AG04449 (cell line): ENCODE measurements at regions not wholly inside any gene's neighbourhood (a gene's known extent, or its start where the extent isn't known, plus 50 kb on each side); places are given as distances from the start of the nearest gene placed in this dataset.

Source experiments
- CTCF ChIA-PET: fragments of 350-600 bp; formaldehyde crosslinking; extraction: SDS; loops from one replicate; lab custom pipeline; 2021; ENCODE audit warnings: antibody characterized with exemption; lab: Yijun Ruan, JAX
- POLR2A ChIA-PET: fragments of 400-600, 350-600 bp; formaldehyde crosslinking; extraction: SDS; loops from one replicate; lab custom pipeline; 2020; ENCODE audit warnings: antibody characterized with exemption, inconsistent platforms; lab: Yijun Ruan, JAX
- DNase-seq: peaks from one replicate; pipeline ENCODE4 v3.0.0-alpha.2; 2010; ENCODE audit warnings: low read depth, low spot score
- H3K4me3 ChIP-seq: 2 replicates; pipeline ENCODE4 v1.5.1; 2011; ENCODE audit warnings: low read depth, mild to moderate bottlenecking, control low read depth, low read length
- TF ChIP-seq, protein P1 (sequence below): IDR thresholded peaks from one replicate; pipeline ENCODE4 v1.5.1; 2011; ENCODE audit warnings: mild to moderate bottlenecking, moderate library complexity, low read length, control low read depth, inconsistent platforms; ENCODE audit not compliant: insufficient read depth; ENCODE audit errors: missing control alignments

DNA sequence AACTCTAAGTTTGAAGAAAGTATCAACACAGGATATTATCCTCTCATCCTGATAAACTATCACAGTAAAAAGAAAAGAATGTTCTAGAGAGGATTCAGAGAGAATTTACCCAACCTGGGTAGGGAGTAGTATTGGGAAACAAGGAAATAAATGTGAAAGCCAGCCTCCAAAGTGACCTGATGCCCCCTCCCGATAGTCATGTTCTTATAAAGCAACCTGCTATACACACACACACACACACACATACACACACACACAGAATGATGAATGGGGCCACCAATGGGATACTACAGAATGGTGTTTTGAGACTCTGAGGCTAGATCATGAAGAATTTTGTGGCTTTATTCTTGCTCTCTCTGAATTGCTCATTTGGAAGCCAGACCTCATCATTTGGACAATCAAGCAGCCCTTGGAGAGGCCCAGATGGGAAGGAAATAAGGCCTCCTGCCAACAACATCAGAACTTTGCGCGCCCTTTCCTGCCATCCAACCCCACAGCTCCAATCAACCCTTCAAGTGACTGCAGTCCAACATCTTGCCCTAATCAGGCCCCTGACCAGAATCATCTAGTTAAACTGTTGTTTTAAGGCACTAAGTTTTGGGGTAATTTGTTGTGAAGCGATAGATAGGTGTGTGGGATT is 807.9 kb upstream of the ARGLU1 start:
- TF ChIP-seq, protein P1, sequence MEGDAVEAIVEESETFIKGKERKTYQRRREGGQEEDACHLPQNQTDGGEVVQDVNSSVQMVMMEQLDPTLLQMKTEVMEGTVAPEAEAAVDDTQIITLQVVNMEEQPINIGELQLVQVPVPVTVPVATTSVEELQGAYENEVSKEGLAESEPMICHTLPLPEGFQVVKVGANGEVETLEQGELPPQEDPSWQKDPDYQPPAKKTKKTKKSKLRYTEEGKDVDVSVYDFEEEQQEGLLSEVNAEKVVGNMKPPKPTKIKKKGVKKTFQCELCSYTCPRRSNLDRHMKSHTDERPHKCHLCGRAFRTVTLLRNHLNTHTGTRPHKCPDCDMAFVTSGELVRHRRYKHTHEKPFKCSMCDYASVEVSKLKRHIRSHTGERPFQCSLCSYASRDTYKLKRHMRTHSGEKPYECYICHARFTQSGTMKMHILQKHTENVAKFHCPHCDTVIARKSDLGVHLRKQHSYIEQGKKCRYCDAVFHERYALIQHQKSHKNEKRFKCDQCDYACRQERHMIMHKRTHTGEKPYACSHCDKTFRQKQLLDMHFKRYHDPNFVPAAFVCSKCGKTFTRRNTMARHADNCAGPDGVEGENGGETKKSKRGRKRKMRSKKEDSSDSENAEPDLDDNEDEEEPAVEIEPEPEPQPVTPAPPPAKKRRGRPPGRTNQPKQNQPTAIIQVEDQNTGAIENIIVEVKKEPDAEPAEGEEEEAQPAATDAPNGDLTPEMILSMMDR: no peak
- CTCF ChIA-PET: no interaction called here
- POLR2A ChIA-PET: no interaction called here

DNA sequence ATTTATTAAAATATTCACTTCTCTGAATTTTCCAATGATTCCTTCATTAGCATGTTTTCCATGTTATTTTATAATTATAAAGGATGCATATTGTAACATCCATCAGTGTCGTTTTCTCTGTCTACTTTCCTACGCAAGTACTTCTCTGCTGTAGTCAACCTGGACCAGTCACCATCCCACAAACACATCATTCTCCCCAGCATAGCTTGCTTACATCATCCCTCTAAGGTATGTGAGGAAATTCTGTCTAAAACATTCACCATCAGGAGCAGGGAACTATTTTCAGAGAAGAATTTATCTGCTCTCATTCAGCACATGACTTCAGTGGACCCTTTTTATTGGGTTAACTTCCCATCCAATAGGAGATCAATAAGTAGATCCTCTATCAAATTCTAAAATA is 806.1 kb upstream of the ARGLU1 start:
- DNase-seq: no peak
- ChIA-PET POLR2A (no interaction called here), CTCF (no interaction called here)
- TF ChIP-seq, protein P1: no peak
- H3K4me3 ChIP-seq: no peak overlapping the region

More for the DNA sequence above, 807.9 kb upstream of the ARGLU1 start:
- H3K4me3 ChIP-seq: no peak overlapping the region
- DNase-seq: no peak

DNA sequence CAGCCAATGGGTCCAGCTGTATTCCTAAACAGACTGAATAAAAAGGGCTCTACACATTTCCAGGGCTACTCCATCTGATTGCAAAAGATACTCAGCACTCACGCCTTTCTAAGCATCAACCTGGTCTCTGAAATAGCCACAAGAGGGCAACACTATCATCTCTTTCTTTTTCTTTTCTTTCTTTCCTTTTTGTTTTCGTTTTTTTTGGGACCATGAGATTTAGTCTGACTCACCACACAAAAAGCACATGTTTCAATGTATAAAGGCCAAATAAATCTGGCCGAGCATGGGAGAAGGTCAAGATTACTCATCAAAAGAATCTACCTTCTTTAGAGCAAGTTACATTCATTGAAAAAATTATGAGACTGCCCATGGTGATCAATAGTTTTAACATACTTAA is 805.6 kb upstream of the ARGLU1 start:
- no peak overlapping the region for H3K4me3 ChIP-seq
- TF ChIP-seq, protein P1: no peak
- DNase-seq: no peak
- ChIA-PET POLR2A (no interaction called here), CTCF (no interaction called here)

DNA sequence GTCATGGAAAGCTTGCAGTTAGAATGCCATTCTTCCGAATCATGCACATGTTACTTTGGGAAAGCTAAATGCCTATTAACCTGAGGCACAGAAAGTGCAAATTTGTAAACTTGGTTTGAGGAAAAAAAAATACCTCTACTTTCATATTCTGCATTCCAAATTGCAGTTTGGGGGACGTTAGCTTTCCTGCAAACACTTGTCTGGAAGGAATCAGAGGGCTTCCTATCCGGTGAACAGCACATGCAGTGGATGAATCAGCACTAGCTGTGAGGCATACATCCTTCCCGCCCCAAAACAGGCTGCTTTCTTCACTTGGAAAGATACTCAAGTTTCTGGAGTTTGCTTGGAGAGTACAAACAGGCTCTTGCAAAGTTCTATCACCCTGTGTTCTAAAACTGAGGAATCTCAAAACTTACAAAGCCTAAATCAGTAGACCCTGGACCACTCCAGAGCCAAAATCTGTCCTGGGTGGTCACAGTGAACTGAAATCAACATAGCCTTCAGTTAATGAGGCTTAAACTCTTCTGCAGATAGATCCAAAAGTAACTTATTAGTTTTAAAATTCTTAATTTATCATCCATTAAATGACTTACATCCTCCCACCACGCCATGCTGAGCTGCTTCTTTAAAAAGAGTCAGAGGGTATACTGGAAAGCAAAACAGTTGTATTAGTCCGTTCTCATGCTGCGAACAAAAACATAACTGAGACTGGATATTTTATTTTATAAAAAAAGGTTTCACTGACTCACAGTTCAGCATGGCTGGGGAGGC is 802.3 kb upstream of the ARGLU1 start:
- CTCF ChIA-PET: no interaction called here
- POLR2A ChIA-PET: no interaction called here
- DNase-seq: no peak
- TF ChIP-seq, protein P1: no peak
- H3K4me3 ChIP-seq: no peak overlapping the region

DNA sequence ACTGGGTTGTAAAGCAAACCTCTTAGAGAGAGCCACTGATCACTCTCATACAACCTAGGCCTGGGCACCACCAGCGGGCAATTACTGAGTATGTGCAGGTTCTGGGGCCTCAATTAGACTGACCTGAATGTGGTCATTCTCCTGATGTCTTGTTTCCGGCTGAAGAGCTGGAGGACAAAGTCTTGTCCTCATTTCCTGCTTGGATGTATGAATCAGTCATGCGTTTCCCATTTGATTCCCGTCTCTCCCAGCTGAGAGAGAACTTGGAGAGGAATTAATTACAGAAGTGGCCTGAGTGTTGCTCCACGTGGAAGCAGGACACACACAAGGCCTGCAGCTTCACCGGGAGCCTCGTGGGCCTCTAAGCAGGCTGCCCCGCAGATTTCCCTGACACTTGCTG is 799.3 kb upstream of the ARGLU1 start:
- POLR2A ChIA-PET: no interaction called here
- CTCF ChIA-PET: no interaction called here
- DNase-seq: no peak
- H3K4me3 ChIP-seq: no peak overlapping the region
- TF ChIP-seq, protein P1: no peak

DNA sequence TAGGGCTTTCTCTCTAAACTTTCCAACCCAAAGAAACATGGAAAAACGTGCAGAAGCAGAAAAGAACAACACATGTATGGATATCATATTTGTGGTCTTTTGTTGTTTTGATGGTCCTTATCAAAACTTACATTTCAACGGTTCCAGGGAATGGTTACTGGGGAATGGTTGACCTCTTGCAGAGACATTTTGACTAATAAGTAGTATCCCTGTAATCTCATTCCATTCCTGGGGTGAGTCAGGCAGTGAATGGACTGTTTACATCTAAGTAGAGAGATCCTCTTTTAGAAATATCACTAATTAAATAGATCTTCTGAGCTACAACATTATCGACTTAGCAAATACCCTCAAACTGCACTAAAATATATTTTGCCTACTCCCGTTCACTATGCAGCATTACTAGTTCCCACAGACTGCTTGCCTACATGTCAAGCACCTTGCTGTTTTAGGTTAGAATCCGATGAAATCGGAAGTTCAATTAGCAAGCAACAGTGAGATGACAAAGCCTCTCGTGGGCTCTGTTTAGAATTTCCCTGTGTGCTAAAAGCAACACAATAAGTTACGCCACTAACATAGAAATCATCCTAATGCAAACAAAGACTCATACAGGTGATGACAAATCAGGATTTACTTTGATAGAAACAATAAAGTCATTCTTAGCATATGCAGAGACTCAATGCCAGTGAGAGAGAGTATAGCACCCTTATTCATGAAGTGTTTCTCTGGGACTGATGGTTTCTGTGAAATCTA is 797.7 kb upstream of the ARGLU1 start:
- TF ChIP-seq, protein P1: no peak
- CTCF ChIA-PET: no interaction called here
- POLR2A ChIA-PET: no interaction called here
- H3K4me3 ChIP-seq: no peak overlapping the region
- DNase-seq: no peak
